Cardiac fibroblast (primary cell): ENCODE measurements at regions not wholly inside any gene's neighbourhood (a gene's known extent, or its start where the extent isn't known, plus 50 kb on each side); places are given as distances from the start of the nearest gene placed in this dataset.

Experiments
- DNase-seq, 2 donors: peaks; one replicate each; pipeline versions ENCODE4 v3.0.0 to v3.0.0-alpha.2; 2010; ENCODE audit warnings: low read depth in 2 of 2
- H3K4me3 ChIP-seq, 2 donors: replicated peaks in 1 of 2; 1 replicate in 1 of 2; 2 replicates in 1 of 2; pipeline ENCODE4 v1.5.1; 2011; ENCODE audit warnings: low read depth in 2 of 2, low read length in 2 of 2, mild to moderate bottlenecking in 2 of 2, moderate library complexity in 1 of 2
- CTCF ChIP-seq: IDR thresholded peaks from one replicate; pipeline ENCODE4 v1.5.1; 2011; ENCODE audit warnings: low read depth, mild to moderate bottlenecking, low read length, inconsistent platforms

GRCh38 chr2:158907926-158908456, 60.4 kb upstream of the TANC1 start:
- no peak overlapping the region for H3K4me3 ChIP-seq
- DNase-seq = no peak
- no peak for TF ChIP-seq CTCF

- DNase-seq = no peak
- H3K4me3 ChIP-seq = no peak overlapping the region
- TF ChIP-seq CTCF = no peak
Observed at GRCh38 chr2:158912112-158912511, 56.3 kb upstream of the TANC1 start.

GRCh38 chr2:158912765-158913164, 55.7 kb upstream of the TANC1 start:
- TF ChIP-seq CTCF = no peak
- no peak for DNase-seq
- H3K4me3 ChIP-seq = no peak overlapping the region

GRCh38 chr2:158914066-158914465, 54.4 kb upstream of the TANC1 start:
- TF ChIP-seq CTCF = no peak
- no peak for DNase-seq
- no peak overlapping the region for H3K4me3 ChIP-seq

GRCh38 chr2:158914731-158915130, 53.7 kb upstream of the TANC1 start:
- DNase-seq = peak; percentile 47 to 81
- no peak for TF ChIP-seq CTCF
- H3K4me3 ChIP-seq = no peak overlapping the region

GRCh38 chr2:158917121-158917520, 51.3 kb upstream of the TANC1 start:
- no peak for TF ChIP-seq CTCF
- no peak overlapping the region for H3K4me3 ChIP-seq
- DNase-seq = no peak

GRCh38 chr2:158918452-158918851, 50.0 kb upstream of the TANC1 start:
- no peak overlapping the region for H3K4me3 ChIP-seq
- no peak for DNase-seq
- TF ChIP-seq CTCF = no peak
